Chondrocyte (in vitro differentiated cells): ENCODE measurements at regions not wholly inside any gene's neighbourhood (a gene's known extent, or its start where the extent isn't known, plus 50 kb on each side); places are given as distances from the start of the nearest gene placed in this dataset.

Experiments used
- DNase-seq: peaks from one replicate; pipeline ENCODE4 v3.0.0; 2021; ENCODE audit warnings: mixed read lengths, low spot score
- H3K27ac Mint-ChIP-seq: one replicate; pipeline ENCODE4 v1.8.0; 2021; ENCODE audit warnings: mild to moderate bottlenecking, moderate library complexity, mixed read lengths; ENCODE audit not compliant: unreplicated experiment
- H3K27me3 Mint-ChIP-seq: 2 replicates; pipeline ENCODE4 v1.8.0; 2021; ENCODE audit warnings: low read depth, mixed read lengths
- H3K36me3 Mint-ChIP-seq: 2 replicates; pipeline ENCODE4 v1.8.0; 2021; ENCODE audit warnings: low read depth, mixed read lengths
- H3K4me1 Mint-ChIP-seq: 2 replicates; pipeline ENCODE4 v1.8.0; 2021; ENCODE audit warnings: low read depth, mild to moderate bottlenecking, mixed read lengths
- H3K4me3 Mint-ChIP-seq: one replicate; pipeline ENCODE4 v1.8.0; 2021; ENCODE audit warnings: mild to moderate bottlenecking, moderate library complexity, mixed read lengths; ENCODE audit not compliant: unreplicated experiment
- H3K9me3 Mint-ChIP-seq: 2 replicates; pipeline ENCODE4 v1.8.0; 2021; ENCODE audit warnings: low read depth, mixed read lengths
- TF ChIP-seq, protein P1 (sequence below): fragments of 200-600 bp; sonication (generic); IDR thresholded peaks from 2 replicates; pipeline ENCODE4 v1.5.0; 2021; ENCODE audit warnings: antibody characterized with exemption, mild to moderate bottlenecking, moderate library complexity

- H3K9me3 Mint-ChIP-seq: no peaks in the 10 kb centered on the region
- DNase-seq: no peak
- no peaks in the 10 kb centered on the region for H3K36me3 Mint-ChIP-seq
- TF ChIP-seq, protein P1, sequence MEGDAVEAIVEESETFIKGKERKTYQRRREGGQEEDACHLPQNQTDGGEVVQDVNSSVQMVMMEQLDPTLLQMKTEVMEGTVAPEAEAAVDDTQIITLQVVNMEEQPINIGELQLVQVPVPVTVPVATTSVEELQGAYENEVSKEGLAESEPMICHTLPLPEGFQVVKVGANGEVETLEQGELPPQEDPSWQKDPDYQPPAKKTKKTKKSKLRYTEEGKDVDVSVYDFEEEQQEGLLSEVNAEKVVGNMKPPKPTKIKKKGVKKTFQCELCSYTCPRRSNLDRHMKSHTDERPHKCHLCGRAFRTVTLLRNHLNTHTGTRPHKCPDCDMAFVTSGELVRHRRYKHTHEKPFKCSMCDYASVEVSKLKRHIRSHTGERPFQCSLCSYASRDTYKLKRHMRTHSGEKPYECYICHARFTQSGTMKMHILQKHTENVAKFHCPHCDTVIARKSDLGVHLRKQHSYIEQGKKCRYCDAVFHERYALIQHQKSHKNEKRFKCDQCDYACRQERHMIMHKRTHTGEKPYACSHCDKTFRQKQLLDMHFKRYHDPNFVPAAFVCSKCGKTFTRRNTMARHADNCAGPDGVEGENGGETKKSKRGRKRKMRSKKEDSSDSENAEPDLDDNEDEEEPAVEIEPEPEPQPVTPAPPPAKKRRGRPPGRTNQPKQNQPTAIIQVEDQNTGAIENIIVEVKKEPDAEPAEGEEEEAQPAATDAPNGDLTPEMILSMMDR: no peak
- no peak overlapping the region for H3K4me3 Mint-ChIP-seq
- peaks cover 16% of the 10 kb centered on the region for H3K4me1 Mint-ChIP-seq
- no peak overlapping the region for H3K27ac Mint-ChIP-seq
- no peaks in the 10 kb centered on the region for H3K27me3 Mint-ChIP-seq
Observed at GRCh38 chr13:111048387-111048786, 66.7 kb upstream of the ARHGEF7 start.

- no peaks in the 10 kb centered on the region for H3K27me3 Mint-ChIP-seq
- H3K27ac Mint-ChIP-seq: no peak overlapping the region
- no peaks in the 10 kb centered on the region for H3K9me3 Mint-ChIP-seq
- no peak overlapping the region for H3K4me3 Mint-ChIP-seq
- H3K4me1 Mint-ChIP-seq: peaks cover 18% of the 10 kb centered on the region
- TF ChIP-seq, protein P1: no peak
- H3K36me3 Mint-ChIP-seq: no peaks in the 10 kb centered on the region
- DNase-seq: no peak
Observed at GRCh38 chr13:111047326-111047725, 67.8 kb upstream of the ARHGEF7 start.

- Mint-ChIP-seq H3K4me3 (no peak overlapping the region), H3K9me3 (no peaks in the 10 kb centered on the region), H3K27ac (no peak overlapping the region), H3K36me3 (no peaks in the 10 kb centered on the region), H3K4me1 (peaks cover 18% of the 10 kb centered on the region), H3K27me3 (no peaks in the 10 kb centered on the region)
- TF ChIP-seq, protein P1: peak; percentile 52
- DNase-seq: no peak
Observed at GRCh38 chr13:111046590-111047141, 68.4 kb upstream of the ARHGEF7 start.

- Mint-ChIP-seq H3K4me3 (no peak overlapping the region), H3K36me3 (no peaks in the 10 kb centered on the region), H3K27ac (no peak overlapping the region), H3K4me1 (peaks cover 14% of the 10 kb centered on the region), H3K27me3 (no peaks in the 10 kb centered on the region), H3K9me3 (no peaks in the 10 kb centered on the region)
- TF ChIP-seq, protein P1: no peak
- no peak for DNase-seq
Observed at GRCh38 chr13:111045170-111045569, 69.9 kb upstream of the ARHGEF7 start.

GRCh38 chr13:111044087-111044830 lies 70.9 kb upstream of the ARHGEF7 start:
- no peak overlapping the region for H3K27ac Mint-ChIP-seq
- H3K4me3 Mint-ChIP-seq: no peak overlapping the region
- H3K36me3 Mint-ChIP-seq: no peaks in the 10 kb centered on the region
- DNase-seq: no peak
- H3K27me3 Mint-ChIP-seq: no peaks in the 10 kb centered on the region
- H3K4me1 Mint-ChIP-seq: peaks cover 11% of the 10 kb centered on the region
- TF ChIP-seq, protein P1: no peak
- no peaks in the 10 kb centered on the region for H3K9me3 Mint-ChIP-seq
